ENCODE measurements at regions not wholly inside any gene's neighbourhood (a gene's known extent, or its start where the extent isn't known, plus 50 kb on each side); places are given as distances from the start of the nearest gene placed in this dataset.

GRCh38 chr13:55745828-55746227, 1394.9 kb upstream of the PRR20A start:
- Histone ChIP-seq H2BK12ac (ENCODE audit: low read depth, low read length) (no peak overlapping the region), H4K8ac (ENCODE audit: extremely low read depth, insufficient read depth, low read length) (no peak overlapping the region), H2BK15ac (ENCODE audit: low read length) (no peak overlapping the region), H3K4me2 (ENCODE audit: insufficient read depth in 1 of 2, low read depth in 2 of 2, low read length in 2 of 2) (no peak overlapping the region), H2AK5ac (ENCODE audit: low read depth, low read length) (no peak overlapping the region), H3K9me3 (ENCODE audit: insufficient read depth in 2 of 2, low read depth in 1 of 2, low read length in 1 of 2) (no peaks in the 10 kb centered on the region), H2AFZ (ENCODE audit: low read length) (no peak overlapping the region), H2BK20ac (ENCODE audit: low read length) (no peak overlapping the region), H3K14ac (ENCODE audit: insufficient read length) (no peak overlapping the region), H3K18ac (ENCODE audit: extremely low read depth, low read length) (no peak overlapping the region), H2BK120ac (replicated peaks; ENCODE audit: low read depth, low read length) (no peak overlapping the region), H3K27ac (ENCODE audit: low read depth, low read length) (no peak overlapping the region), H3K56ac (replicated peaks; ENCODE audit: insufficient read length, low read depth, low read length) (no peak overlapping the region), H3K79me2 (ENCODE audit: control insufficient read depth in 1 of 2, insufficient read depth in 2 of 2, low read length in 2 of 2) (no peaks in the 10 kb centered on the region), H3K36me3 (ENCODE audit: control insufficient read depth in 2 of 4, insufficient read depth in 4 of 4, low read length in 3 of 4) (no peaks in the 10 kb centered on the region), H3K23ac (ENCODE audit: insufficient read length) (no peak overlapping the region), H2BK5ac (ENCODE audit: low read depth, low read length) (no peak overlapping the region), H4K5ac (ENCODE audit: insufficient read length, low read depth, low read length) (no peak overlapping the region), H3K4me3 (ENCODE audit: extremely low read depth in 1 of 4, insufficient read depth in 2 of 4, low read depth in 3 of 4, low read length in 4 of 4) (no peak overlapping the region), H3K27me3 (replicated peaks in 1 of 4; ENCODE audit: control insufficient read depth in 3 of 4, extremely low read depth in 1 of 4, insufficient read depth in 3 of 4, low read length in 3 of 4) (no peaks in the 10 kb centered on the region), H3K79me1 (ENCODE audit: low read depth, low read length) (no peaks in the 10 kb centered on the region), H3K9ac (replicated peaks in 1 of 4; ENCODE audit: extremely low read depth in 1 of 4, low read depth in 3 of 4, low read length in 3 of 4) (no peak overlapping the region), H3K4ac (replicated peaks; ENCODE audit: insufficient read length, low read depth, low read length) (no peak overlapping the region), H3K4me1 (replicated peaks in 1 of 4; ENCODE audit: control insufficient read depth in 3 of 4, insufficient read depth in 4 of 4, low read length in 3 of 4) (no peaks in the 10 kb centered on the region), H4K91ac (replicated peaks; ENCODE audit: insufficient read length, low read length) (no peak overlapping the region), H4K20me1 (replicated peaks in 1 of 2; ENCODE audit: control insufficient read depth in 1 of 2, insufficient read depth in 2 of 2, low read length in 2 of 2) (no peaks in the 10 kb centered on the region), H3K23me2 (ENCODE audit: low read depth, low read length) (no peaks in the 10 kb centered on the region)
- ChIA-PET POLR2A (ENCODE audit: partially characterized antibody) (no interaction called here), CTCF (ENCODE audit: partially characterized antibody) (no interaction called here)
- no peak for FAIRE-seq
- DNase-seq (ENCODE audit: low read depth in 1 of 2, low spot score in 2 of 2): no peak
- WGBS, 2 experiments (ENCODE audit: extremely low coverage in 1 of 2, insufficient coverage in 1 of 2, insufficient read length in 1 of 2, insufficient replicate concordance in 2 of 2, low coverage in 1 of 2, low lambda C conversion rate in 2 of 2, missing lambda C conversion rate in 1 of 2): 75% methylated on average over 2 of the region's 2 CpGs; no CpG with 5 or more reads in 1 of the 2 experiments
- TF ChIP-seq CHD1 (IDR thresholded peaks at IDR 0.05; ENCODE audit: low read depth, low read length) (no peak), RFX5 (IDR thresholded peaks at IDR 0.05; ENCODE audit: borderline replicate concordance, low read depth, low read length) (no peak), ZNF274 (IDR thresholded peaks at IDR 0.05; ENCODE audit: borderline replicate concordance, extremely low read depth, low read length) (no peak), SP2 (IDR thresholded peaks at IDR 0.05; ENCODE audit: low read length) (no peak), JUN (IDR thresholded peaks at IDR 0.05; ENCODE audit: low read depth, low read length) (no peak), SUZ12 (IDR thresholded peaks at IDR 0.05; ENCODE audit: low read length) (no peak), RNF2 (IDR thresholded peaks at IDR 0.05; ENCODE audit: borderline replicate concordance, low read depth, low read length, missing control alignments, poor library complexity, severe bottlenecking) (no peak), SIX5 (IDR thresholded peaks at IDR 0.05; ENCODE audit: low read depth, low read length) (no peak), FOSL1 (IDR thresholded peaks at IDR 0.05; ENCODE audit: insufficient read depth, low read depth, low read length) (no peak), MAX (IDR thresholded peaks at IDR 0.05) (no peak), RAD21 (IDR thresholded peaks at IDR 0.05 in 1 of 2, conservative IDR thresholded peaks at IDR 0.05 in 1 of 2; ENCODE audit: low read depth in 2 of 2, low read length in 2 of 2) (no peak), BCL11A (IDR thresholded peaks at IDR 0.05; ENCODE audit: low read depth in 2 of 2, low read length in 2 of 2) (no peak), HDAC6 (IDR thresholded peaks at IDR 0.05; ENCODE audit: low read depth, low read length) (no peak)
- TF ChIP-seq, protein P1, sequence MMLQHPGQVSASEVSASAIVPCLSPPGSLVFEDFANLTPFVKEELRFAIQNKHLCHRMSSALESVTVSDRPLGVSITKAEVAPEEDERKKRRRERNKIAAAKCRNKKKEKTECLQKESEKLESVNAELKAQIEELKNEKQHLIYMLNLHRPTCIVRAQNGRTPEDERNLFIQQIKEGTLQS (IDR thresholded peaks at IDR 0.05; ENCODE audit: insufficient read depth, low read depth, low read length): no peak

Measured in H1 (cell line).